HG02852 (cell line): ENCODE measurements at regions not wholly inside any gene's neighbourhood (a gene's known extent, or its start where the extent isn't known, plus 50 kb on each side); places are given as distances from the start of the nearest gene placed in this dataset.

ENCODE experiments used
- ATAC-seq: cut with Tn5 transposase; IDR thresholded peaks from one replicate; pipeline ENCODE4 v1.9.1; 2021; ENCODE audit warnings: mild to moderate bottlenecking, moderate library complexity; ENCODE audit not compliant: unreplicated experiment

GRCh38 chr12:38983117-38983571, 77.8 kb upstream of the CPNE8 start:
- no peak for ATAC-seq

GRCh38 chr12:38977132-38977531, 71.7 kb upstream of the CPNE8 start:
- ATAC-seq: no peak

DNA sequence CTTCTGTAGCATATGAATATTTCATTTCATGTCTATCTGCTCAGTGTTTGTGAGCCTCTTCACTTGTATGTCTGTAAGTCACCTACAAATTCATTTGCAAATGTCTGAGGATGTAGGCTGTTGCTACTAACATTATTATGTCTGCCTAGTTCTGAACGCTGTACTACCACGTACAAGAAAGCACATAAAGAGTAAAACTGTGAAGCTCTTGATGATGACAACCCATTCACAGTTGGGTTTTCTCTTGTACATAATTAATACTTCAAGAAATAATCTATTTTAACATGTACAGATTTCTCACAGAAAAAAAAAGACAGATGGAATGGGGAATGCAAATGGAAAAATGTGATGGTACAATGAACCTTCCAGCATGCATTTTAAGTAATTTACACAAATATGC, 64.3 kb upstream of the CPNE8 start:
- ATAC-seq: no peak

GRCh38 chr12:38961683-38962082, 56.3 kb upstream of the CPNE8 start:
- no peak for ATAC-seq

DNA sequence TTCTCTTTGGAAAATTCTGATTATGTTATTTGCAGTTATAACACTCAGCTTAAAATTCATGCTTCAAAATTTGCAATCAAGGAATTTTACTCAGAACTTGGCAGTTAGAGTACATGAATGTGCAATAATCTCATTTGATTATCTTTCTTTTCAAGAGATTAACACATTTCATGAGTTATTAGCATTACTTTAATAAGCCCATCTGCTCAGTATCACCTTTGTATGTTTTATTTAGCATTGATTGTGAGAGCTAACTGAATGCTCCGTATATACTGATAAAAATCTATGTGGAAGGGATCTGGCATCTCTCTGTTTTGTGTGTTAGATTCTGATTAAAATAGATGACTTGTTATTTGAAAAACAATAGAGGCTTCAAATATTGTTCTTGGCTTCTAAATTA, 55.6 kb upstream of the CPNE8 start:
- ATAC-seq: no peak

DNA sequence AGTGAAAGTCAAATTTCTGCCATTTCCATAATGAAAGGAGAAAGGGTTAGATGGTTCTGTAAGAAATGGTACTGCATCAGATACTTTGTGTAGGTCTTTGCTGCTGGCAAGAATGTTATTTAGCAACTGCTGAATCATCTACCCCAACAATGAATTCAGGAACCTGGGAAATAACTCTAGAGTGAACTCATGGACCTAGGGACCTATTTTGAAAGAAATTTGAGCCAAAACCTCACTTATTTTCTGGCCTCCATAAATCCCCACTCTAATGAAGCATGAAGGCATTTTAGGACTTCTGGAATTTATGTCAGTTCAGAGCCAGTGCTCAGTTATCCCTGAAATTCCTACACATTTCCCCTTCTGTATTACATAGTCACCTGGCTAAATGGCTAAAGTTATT, 50.9 kb upstream of the CPNE8 start:
- ATAC-seq: no peak
